ENCODE measurements at regions not wholly inside any gene's neighbourhood (a gene's known extent, or its start where the extent isn't known, plus 50 kb on each side); places are given as distances from the start of the nearest gene placed in this dataset.

DNA sequence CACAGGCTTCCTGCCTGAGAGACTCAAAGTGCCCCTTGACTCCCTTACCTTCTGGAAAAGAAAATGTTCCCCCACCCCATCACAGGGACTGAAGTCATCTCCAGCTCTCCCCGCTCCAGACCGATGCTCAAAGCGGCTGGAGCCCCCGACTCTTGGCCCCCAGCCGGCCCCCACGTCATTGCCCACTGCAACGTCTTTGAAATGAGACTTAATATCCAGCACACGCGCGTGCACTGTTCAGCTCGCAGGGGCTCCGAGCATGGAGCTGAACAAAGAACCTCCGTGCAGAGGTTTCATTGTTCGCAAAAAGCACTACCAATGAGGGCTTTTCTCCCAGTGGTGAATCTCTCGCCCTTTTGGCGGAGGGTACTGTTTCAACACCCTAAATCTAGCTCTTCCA is 313.4 kb upstream of the SORL1-AS1 start:
- ChIA-PET POLR2A (no interaction called here), CTCF (interaction anchor here (0.5 kb wide), 1 partner anchor 87 kb away, joined by 4 read pairs; no protein-coding TSS in a partner anchor)
- Histone ChIP-seq H3K4me1 (ENCODE audit: control insufficient read depth, insufficient read depth, low read length) (no peaks in the 10 kb centered on the region), H3K27me3 (ENCODE audit: control insufficient read depth, insufficient read depth, low read length) (peaks cover 20% of the 10 kb centered on the region), H3K36me3 (ENCODE audit: control insufficient read depth, insufficient read depth, low read length) (no peaks in the 10 kb centered on the region), H3K9me3 (ENCODE audit: control insufficient read depth, insufficient read depth, low read depth, low read length) (no peaks in the 10 kb centered on the region), H3K4me3 (ENCODE audit: low read depth in 2 of 2, low read length in 2 of 2) (no peak overlapping the region), H3K27ac (ENCODE audit: low read length) (no peak overlapping the region)
- no peak for ATAC-seq
- DNase-seq (ENCODE audit: low read depth, low spot score) = no peak
- intact Hi-C loops (cut with micrococcal nuclease; ENCODE audit: unreplicated experiment) = no loop called here
- in situ Hi-C loops (cut with HindIII; ENCODE audit: low pct_unique_long_range_greater_than_20kb, low sequenced_read_pairs) = no loop called here
- no TSS peak for BruUV-seq (replicated peaks)
- TF ChIP-seq, protein P1, sequence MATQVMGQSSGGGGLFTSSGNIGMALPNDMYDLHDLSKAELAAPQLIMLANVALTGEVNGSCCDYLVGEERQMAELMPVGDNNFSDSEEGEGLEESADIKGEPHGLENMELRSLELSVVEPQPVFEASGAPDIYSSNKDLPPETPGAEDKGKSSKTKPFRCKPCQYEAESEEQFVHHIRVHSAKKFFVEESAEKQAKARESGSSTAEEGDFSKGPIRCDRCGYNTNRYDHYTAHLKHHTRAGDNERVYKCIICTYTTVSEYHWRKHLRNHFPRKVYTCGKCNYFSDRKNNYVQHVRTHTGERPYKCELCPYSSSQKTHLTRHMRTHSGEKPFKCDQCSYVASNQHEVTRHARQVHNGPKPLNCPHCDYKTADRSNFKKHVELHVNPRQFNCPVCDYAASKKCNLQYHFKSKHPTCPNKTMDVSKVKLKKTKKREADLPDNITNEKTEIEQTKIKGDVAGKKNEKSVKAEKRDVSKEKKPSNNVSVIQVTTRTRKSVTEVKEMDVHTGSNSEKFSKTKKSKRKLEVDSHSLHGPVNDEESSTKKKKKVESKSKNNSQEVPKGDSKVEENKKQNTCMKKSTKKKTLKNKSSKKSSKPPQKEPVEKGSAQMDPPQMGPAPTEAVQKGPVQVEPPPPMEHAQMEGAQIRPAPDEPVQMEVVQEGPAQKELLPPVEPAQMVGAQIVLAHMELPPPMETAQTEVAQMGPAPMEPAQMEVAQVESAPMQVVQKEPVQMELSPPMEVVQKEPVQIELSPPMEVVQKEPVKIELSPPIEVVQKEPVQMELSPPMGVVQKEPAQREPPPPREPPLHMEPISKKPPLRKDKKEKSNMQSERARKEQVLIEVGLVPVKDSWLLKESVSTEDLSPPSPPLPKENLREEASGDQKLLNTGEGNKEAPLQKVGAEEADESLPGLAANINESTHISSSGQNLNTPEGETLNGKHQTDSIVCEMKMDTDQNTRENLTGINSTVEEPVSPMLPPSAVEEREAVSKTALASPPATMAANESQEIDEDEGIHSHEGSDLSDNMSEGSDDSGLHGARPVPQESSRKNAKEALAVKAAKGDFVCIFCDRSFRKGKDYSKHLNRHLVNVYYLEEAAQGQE (IDR thresholded peaks at IDR 0.05; ENCODE audit: insufficient read depth in 1 of 2, low read depth in 2 of 2, low read length in 1 of 2) = no peak
- TF ChIP-seq, protein P2, sequence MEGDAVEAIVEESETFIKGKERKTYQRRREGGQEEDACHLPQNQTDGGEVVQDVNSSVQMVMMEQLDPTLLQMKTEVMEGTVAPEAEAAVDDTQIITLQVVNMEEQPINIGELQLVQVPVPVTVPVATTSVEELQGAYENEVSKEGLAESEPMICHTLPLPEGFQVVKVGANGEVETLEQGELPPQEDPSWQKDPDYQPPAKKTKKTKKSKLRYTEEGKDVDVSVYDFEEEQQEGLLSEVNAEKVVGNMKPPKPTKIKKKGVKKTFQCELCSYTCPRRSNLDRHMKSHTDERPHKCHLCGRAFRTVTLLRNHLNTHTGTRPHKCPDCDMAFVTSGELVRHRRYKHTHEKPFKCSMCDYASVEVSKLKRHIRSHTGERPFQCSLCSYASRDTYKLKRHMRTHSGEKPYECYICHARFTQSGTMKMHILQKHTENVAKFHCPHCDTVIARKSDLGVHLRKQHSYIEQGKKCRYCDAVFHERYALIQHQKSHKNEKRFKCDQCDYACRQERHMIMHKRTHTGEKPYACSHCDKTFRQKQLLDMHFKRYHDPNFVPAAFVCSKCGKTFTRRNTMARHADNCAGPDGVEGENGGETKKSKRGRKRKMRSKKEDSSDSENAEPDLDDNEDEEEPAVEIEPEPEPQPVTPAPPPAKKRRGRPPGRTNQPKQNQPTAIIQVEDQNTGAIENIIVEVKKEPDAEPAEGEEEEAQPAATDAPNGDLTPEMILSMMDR (IDR thresholded peaks at IDR 0.05) = no peak
- no peak for TF ChIP-seq TCF7L2 (IDR thresholded peaks at IDR 0.05; ENCODE audit: low read depth, low read length)
- no peak for TF ChIP-seq POLR2AphosphoS5 (IDR thresholded peaks at IDR 0.05; ENCODE audit: low read depth, low read length)
- no peak for TF ChIP-seq SIN3A (IDR thresholded peaks at IDR 0.05; ENCODE audit: borderline replicate concordance, insufficient read depth, low read depth, low read length)

DNA sequence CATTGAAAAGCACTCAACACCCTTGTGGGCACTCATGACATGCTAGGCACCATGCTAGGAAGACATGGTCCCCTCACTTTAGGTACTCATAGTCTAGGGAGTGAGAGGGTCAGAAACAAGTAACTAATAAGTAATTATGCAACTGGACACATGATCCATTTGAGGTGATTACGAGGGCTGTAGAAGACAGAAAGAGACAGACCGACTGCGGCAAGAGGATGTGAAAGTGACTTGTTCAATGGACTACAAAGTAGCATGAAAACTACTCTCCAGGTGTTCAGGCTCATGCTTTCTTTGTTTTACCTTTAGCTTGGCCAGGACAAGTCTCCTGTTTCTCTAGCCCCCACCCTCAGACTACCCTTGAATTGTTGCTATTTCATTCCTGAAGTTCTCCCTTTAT is 310.8 kb upstream of the SORL1-AS1 start:
- TF ChIP-seq, protein P1 (IDR thresholded peaks at IDR 0.05; ENCODE audit: insufficient read depth in 1 of 2, low read depth in 2 of 2, low read length in 1 of 2) = no peak
- TF ChIP-seq POLR2AphosphoS5 (IDR thresholded peaks at IDR 0.05; ENCODE audit: low read depth, low read length) (no peak), TCF7L2 (IDR thresholded peaks at IDR 0.05; ENCODE audit: low read depth, low read length) (no peak)
- TF ChIP-seq, protein P2 (IDR thresholded peaks at IDR 0.05) = no peak
- ATAC-seq (no peak), DNase-seq (ENCODE audit: low read depth, low spot score) (no peak)
- intact Hi-C loops (cut with micrococcal nuclease; ENCODE audit: unreplicated experiment) (no loop called here), in situ Hi-C loops (cut with HindIII; ENCODE audit: low pct_unique_long_range_greater_than_20kb, low sequenced_read_pairs) (no loop called here)
- no peak overlapping the region for H3K4me3 ChIP-seq (ENCODE audit: low read depth in 2 of 2, low read length in 2 of 2)
- H3K27ac ChIP-seq (ENCODE audit: low read length) = no peak overlapping the region
- no TSS peak for BruUV-seq (replicated peaks)
- ChIA-PET POLR2A (no interaction called here), CTCF (no interaction called here)
- no peaks in the 10 kb centered on the region for H3K36me3 ChIP-seq (ENCODE audit: control insufficient read depth, insufficient read depth, low read length)
- peaks cover 20% of the 10 kb centered on the region for H3K27me3 ChIP-seq (ENCODE audit: control insufficient read depth, insufficient read depth, low read length)
- no peaks in the 10 kb centered on the region for H3K4me1 ChIP-seq (ENCODE audit: control insufficient read depth, insufficient read depth, low read length)
- H3K9me3 ChIP-seq (ENCODE audit: control insufficient read depth, insufficient read depth, low read depth, low read length) = no peaks in the 10 kb centered on the region

Data from Panc1 (cell line).